OCI-LY3 (cell line): ENCODE measurements at regions not wholly inside any gene's neighbourhood (a gene's known extent, or its start where the extent isn't known, plus 50 kb on each side); places are given as distances from the start of the nearest gene placed in this dataset.
"Not testable (repeated sequence)": the region's sequence is repeated elsewhere in the genome, so short reads cannot be mapped to it uniquely, and the experiment has no call there.

Experiments used
- EZH2phosphoT487 ChIP-seq: fragments of 200-600 bp; shearing (Covaris generic); IDR thresholded peaks from 2 replicates; pipeline ENCODE4 v1.6.1; 2018; ENCODE audit warnings: antibody characterized with exemption, mixed run types, low read depth
- TF ChIP-seq, protein P1 (sequence below): fragments of 200-600, 300-600 bp; sonication (generic); IDR thresholded peaks from 2 replicates; pipeline ENCODE4 v1.5.1; 2014; ENCODE audit warnings: antibody characterized with exemption, low read length, low read depth

GRCh38 chr2:87517438-87517837 is 230.4 kb upstream of the PLGLB2 start:
- TF ChIP-seq, protein P1, sequence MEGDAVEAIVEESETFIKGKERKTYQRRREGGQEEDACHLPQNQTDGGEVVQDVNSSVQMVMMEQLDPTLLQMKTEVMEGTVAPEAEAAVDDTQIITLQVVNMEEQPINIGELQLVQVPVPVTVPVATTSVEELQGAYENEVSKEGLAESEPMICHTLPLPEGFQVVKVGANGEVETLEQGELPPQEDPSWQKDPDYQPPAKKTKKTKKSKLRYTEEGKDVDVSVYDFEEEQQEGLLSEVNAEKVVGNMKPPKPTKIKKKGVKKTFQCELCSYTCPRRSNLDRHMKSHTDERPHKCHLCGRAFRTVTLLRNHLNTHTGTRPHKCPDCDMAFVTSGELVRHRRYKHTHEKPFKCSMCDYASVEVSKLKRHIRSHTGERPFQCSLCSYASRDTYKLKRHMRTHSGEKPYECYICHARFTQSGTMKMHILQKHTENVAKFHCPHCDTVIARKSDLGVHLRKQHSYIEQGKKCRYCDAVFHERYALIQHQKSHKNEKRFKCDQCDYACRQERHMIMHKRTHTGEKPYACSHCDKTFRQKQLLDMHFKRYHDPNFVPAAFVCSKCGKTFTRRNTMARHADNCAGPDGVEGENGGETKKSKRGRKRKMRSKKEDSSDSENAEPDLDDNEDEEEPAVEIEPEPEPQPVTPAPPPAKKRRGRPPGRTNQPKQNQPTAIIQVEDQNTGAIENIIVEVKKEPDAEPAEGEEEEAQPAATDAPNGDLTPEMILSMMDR = not testable (repeated sequence)
- TF ChIP-seq EZH2phosphoT487 = not testable (repeated sequence)
